ENCODE measurements at regions not wholly inside any gene's neighbourhood (a gene's known extent, or its start where the extent isn't known, plus 50 kb on each side); places are given as distances from the start of the nearest gene placed in this dataset.
"Not testable (repeated sequence)": the region's sequence is repeated elsewhere in the genome, so short reads cannot be mapped to it uniquely, and the experiment has no call there.

GRCh38 chr3:176147251-176147650 is 1050.0 kb downstream of the TBL1XR1 start:
- intact Hi-C loops (cut with DNase I, micrococcal nuclease), result no loop called here
- ATAC-seq (no peak), DNase-seq (no peak)
- Histone ChIP-seq H3K4me1 (ENCODE audit: low read depth) (no peaks in the 10 kb centered on the region), H3K36me3 (ENCODE audit: low read depth) (no peaks in the 10 kb centered on the region), H3K9me3 (no peaks in the 10 kb centered on the region), H3K4me3 (no peak overlapping the region)
- TF ChIP-seq CTCF (IDR thresholded peaks at IDR 0.05), result no peak

- ATAC-seq, result no peak
- no peaks in the 10 kb centered on the region for H3K4me1 ChIP-seq (ENCODE audit: low read depth)
- TF ChIP-seq CTCF (IDR thresholded peaks at IDR 0.05), result no peak
- intact Hi-C loops (cut with DNase I, micrococcal nuclease), result no loop called here
- H3K9me3 ChIP-seq, result no peaks in the 10 kb centered on the region
- DNase-seq, result no peak
- H3K36me3 ChIP-seq (ENCODE audit: low read depth), result no peaks in the 10 kb centered on the region
- no peak overlapping the region for H3K4me3 ChIP-seq
These were observed 1055.4 kb downstream of the TBL1XR1 start for GRCh38 chr3:176141837-176142236.

- no peaks in the 10 kb centered on the region for H3K4me1 ChIP-seq (ENCODE audit: low read depth)
- H3K9me3 ChIP-seq, result no peaks in the 10 kb centered on the region
These were observed 1076.8 kb downstream of the TBL1XR1 start for GRCh38 chr3:176120507-176120906.

GRCh38 chr3:176119826-176120225 is 1077.5 kb downstream of the TBL1XR1 start:
- intact Hi-C loops (cut with DNase I, micrococcal nuclease), result no loop called here
- Histone ChIP-seq H3K4me1 (ENCODE audit: low read depth) (no peaks in the 10 kb centered on the region), H3K36me3 (ENCODE audit: low read depth) (no peaks in the 10 kb centered on the region), H3K4me3 (no peak overlapping the region), H3K9me3 (no peaks in the 10 kb centered on the region)
- no peak for DNase-seq
- TF ChIP-seq CTCF (IDR thresholded peaks at IDR 0.05), result no peak
- ATAC-seq, result no peak

More at GRCh38 chr3:176120507-176120906, 1076.8 kb downstream of the TBL1XR1 start:
- DNase-seq (no peak), ATAC-seq (no peak)
- no peaks in the 10 kb centered on the region for H3K36me3 ChIP-seq (ENCODE audit: low read depth)
- intact Hi-C loops (cut with DNase I, micrococcal nuclease), result no loop called here
- no peak overlapping the region for H3K4me3 ChIP-seq
- no peak for TF ChIP-seq CTCF (IDR thresholded peaks at IDR 0.05)

- ATAC-seq (no peak), DNase-seq (no peak)
- H3K36me3 ChIP-seq (ENCODE audit: low read depth), result no peaks in the 10 kb centered on the region
- no peak for TF ChIP-seq CTCF (IDR thresholded peaks at IDR 0.05)
- H3K4me1 ChIP-seq (ENCODE audit: low read depth), result no peaks in the 10 kb centered on the region
- H3K4me3 ChIP-seq, result no peak overlapping the region
- intact Hi-C loops (cut with DNase I, micrococcal nuclease), result no loop called here
- no peaks in the 10 kb centered on the region for H3K9me3 ChIP-seq
These were observed 1090.9 kb downstream of the TBL1XR1 start for GRCh38 chr3:176106380-176106779.

GRCh38 chr3:176097027-176097426 is 1100.3 kb downstream of the TBL1XR1 start:
- Histone ChIP-seq H3K4me1 (ENCODE audit: low read depth) (no peaks in the 10 kb centered on the region), H3K9me3 (no peaks in the 10 kb centered on the region), H3K36me3 (ENCODE audit: low read depth) (no peaks in the 10 kb centered on the region), H3K4me3 (no peak overlapping the region)
- DNase-seq (no peak), ATAC-seq (no peak)
- no peak for TF ChIP-seq CTCF (IDR thresholded peaks at IDR 0.05)
- intact Hi-C loops (cut with DNase I, micrococcal nuclease), result no loop called here

- H3K36me3 ChIP-seq (ENCODE audit: low read depth); ATAC-seq; H3K4me1 ChIP-seq (ENCODE audit: low read depth); DNase-seq; H3K9me3 ChIP-seq; H3K4me3 ChIP-seq; intact Hi-C loops (cut with DNase I, micrococcal nuclease): not testable (repeated sequence)
These were observed 1103.4 kb downstream of the TBL1XR1 start for GRCh38 chr3:176093892-176094291.

Data from mucosa of descending colon (tissue), 3 donors.